ENCODE measurements at regions not wholly inside any gene's neighbourhood (a gene's known extent, or its start where the extent isn't known, plus 50 kb on each side); places are given as distances from the start of the nearest gene placed in this dataset.

DNA sequence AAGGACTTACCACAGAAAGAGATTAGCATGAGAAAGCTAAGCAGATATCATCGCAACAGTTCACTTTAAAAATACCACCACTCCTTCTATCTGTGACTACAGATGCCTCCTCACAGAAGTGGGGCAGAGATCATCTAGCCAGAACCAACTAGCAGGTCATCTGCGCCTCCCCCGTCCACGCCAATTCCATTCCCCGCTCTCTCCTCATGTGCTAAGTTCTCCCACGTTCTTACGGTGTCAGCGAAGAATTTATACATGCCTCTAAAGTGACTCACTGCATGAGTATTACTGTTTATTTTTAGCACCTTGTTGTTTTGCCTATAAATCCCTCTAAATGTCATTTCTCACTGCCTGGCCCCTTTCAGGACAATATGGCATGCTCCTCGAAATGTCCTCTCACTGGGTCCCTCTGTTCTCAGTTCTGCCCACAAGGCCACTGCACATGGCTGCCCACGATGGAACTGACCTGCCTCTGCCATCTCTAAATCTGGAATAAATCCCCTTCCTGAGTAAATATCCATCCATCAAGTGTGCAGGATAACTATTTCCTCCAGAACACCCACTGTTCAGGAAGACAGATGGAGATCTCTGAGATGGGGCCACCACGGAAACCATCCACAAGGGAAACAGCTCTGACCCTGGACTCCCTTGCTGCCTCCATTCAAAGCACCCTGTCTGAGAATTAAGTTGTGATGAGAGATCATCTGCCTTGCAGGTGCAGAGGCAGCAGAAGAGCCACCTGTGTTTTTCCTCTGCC lies 137.7 kb downstream of the IRS1 start:
- Mint-ChIP-seq H3K27me3 (peaks cover 0 to 24% (median 0%) of the 10 kb centered on the region in 5 donors), H3K36me3 (peaks cover 0 to 4% (median 0%) of the 10 kb centered on the region in 5 donors), H3K4me3 (no peak overlapping the region), H3K9me3 (peaks cover 0 to 3% (median 0%) of the 10 kb centered on the region in 11 donors), H3K4me1 (peaks cover 0 to 13% (median 0%) of the 10 kb centered on the region in 7 donors), H3K27ac (no peak overlapping the region)
- H3K4me1 ChIP-seq (ENCODE audit: control insufficient read depth in 2 of 2, insufficient read depth in 2 of 2, low read length in 2 of 2) = no peaks in the 10 kb centered on the region
- intact Hi-C loops (cut with micrococcal nuclease) = no loop called here
- no peak overlapping the region for H3K27ac ChIP-seq (ENCODE audit: low read depth, low read length)
- no peaks in the 10 kb centered on the region for H3K27me3 ChIP-seq (ENCODE audit: control insufficient read depth in 2 of 2, insufficient read depth in 2 of 2, low read length in 2 of 2)
- H3K9me3 ChIP-seq (ENCODE audit: control insufficient read depth in 2 of 3, low read length in 3 of 3) = no peaks in the 10 kb centered on the region
- no peak for DNase-seq
- no peaks in the 10 kb centered on the region for H3K36me3 ChIP-seq (ENCODE audit: control insufficient read depth in 2 of 3, insufficient read depth in 3 of 3, low read length in 3 of 3)
- H3K4me3 ChIP-seq (ENCODE audit: low read length) = no peak overlapping the region
- ChIA-PET POLR2A (no interaction called here), CTCF (no interaction called here)
- ATAC-seq = no peak

DNA sequence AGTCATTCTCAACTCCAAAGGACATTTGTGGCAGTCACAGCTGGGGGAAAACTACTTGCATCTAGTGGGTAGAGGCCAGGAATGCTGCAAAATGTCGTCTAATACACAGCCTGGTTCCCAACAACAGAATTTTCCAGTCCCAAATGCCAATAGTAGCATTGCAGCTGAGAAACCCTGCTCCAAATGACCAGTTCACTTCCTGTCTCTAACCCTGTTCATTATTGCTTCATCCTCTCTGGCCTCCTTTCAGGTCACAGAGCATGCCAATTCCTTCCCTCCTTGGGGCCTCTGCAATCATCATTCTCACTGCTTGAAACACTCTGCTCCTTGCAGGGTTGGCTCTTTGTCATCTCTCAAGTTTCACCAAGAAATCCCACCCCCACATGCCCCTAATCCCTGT lies 139.1 kb downstream of the IRS1 start:
- Mint-ChIP-seq H3K27ac (no peak overlapping the region), H3K27me3 (peaks cover 0 to 22% (median 0%) of the 10 kb centered on the region in 5 donors), H3K36me3 (peaks cover 0 to 4% (median 0%) of the 10 kb centered on the region in 5 donors), H3K9me3 (peaks cover 0 to 3% (median 0%) of the 10 kb centered on the region in 11 donors), H3K4me3 (no peak overlapping the region), H3K4me1 (peaks cover 0 to 22% (median 0%) of the 10 kb centered on the region in 7 donors)
- no peaks in the 10 kb centered on the region for H3K9me3 ChIP-seq (ENCODE audit: control insufficient read depth in 2 of 3, low read length in 3 of 3)
- POLR2A ChIA-PET = no interaction called here
- no peak overlapping the region for H3K27ac ChIP-seq (ENCODE audit: low read depth, low read length)
- ATAC-seq (no peak), DNase-seq (no peak)
- no peak overlapping the region for H3K4me3 ChIP-seq (ENCODE audit: low read length)
- intact Hi-C loops (cut with micrococcal nuclease) = no loop called here
- H3K4me1 ChIP-seq (ENCODE audit: control insufficient read depth in 2 of 2, insufficient read depth in 2 of 2, low read length in 2 of 2) = no peaks in the 10 kb centered on the region
- CTCF ChIA-PET = no interaction called here
- no peaks in the 10 kb centered on the region for H3K36me3 ChIP-seq (ENCODE audit: control insufficient read depth in 2 of 3, insufficient read depth in 3 of 3, low read length in 3 of 3)
- H3K27me3 ChIP-seq (ENCODE audit: control insufficient read depth in 2 of 2, insufficient read depth in 2 of 2, low read length in 2 of 2) = no peaks in the 10 kb centered on the region

DNA sequence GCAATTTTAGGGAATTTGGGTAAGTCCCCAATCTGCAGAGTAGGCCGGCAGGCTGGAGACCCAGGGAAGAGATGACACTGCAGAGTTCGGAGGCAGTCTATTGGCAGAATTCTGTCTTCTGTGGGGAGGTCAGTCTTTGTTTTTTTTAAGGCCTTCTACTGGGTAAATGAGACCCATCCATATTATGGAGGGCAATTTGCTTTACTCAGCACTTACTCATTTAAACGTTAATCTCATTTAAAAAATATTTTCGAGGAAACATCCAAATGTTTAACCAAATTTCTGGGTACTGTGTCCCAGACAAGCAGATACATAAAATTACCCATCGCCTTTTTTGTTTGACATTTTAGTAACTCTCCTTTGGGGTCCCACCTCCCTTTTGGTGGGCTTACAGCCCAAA lies 139.5 kb downstream of the IRS1 start:
- Mint-ChIP-seq H3K4me1 (peaks cover 0 to 26% (median 0%) of the 10 kb centered on the region in 7 donors), H3K27me3 (peaks cover 0 to 18% (median 0%) of the 10 kb centered on the region in 5 donors), H3K36me3 (peaks cover 0 to 4% (median 0%) of the 10 kb centered on the region in 5 donors), H3K27ac (no peak overlapping the region), H3K4me3 (no peak overlapping the region), H3K9me3 (peaks cover 0 to 3% (median 0%) of the 10 kb centered on the region in 11 donors)
- DNase-seq (no peak), ATAC-seq (no peak)
- H3K9me3 ChIP-seq (ENCODE audit: control insufficient read depth in 2 of 3, low read length in 3 of 3) = no peaks in the 10 kb centered on the region
- no peaks in the 10 kb centered on the region for H3K36me3 ChIP-seq (ENCODE audit: control insufficient read depth in 2 of 3, insufficient read depth in 3 of 3, low read length in 3 of 3)
- no peaks in the 10 kb centered on the region for H3K4me1 ChIP-seq (ENCODE audit: control insufficient read depth in 2 of 2, insufficient read depth in 2 of 2, low read length in 2 of 2)
- intact Hi-C loops (cut with micrococcal nuclease) = no loop called here
- ChIA-PET CTCF (no interaction called here), POLR2A (no interaction called here)
- no peak overlapping the region for H3K4me3 ChIP-seq (ENCODE audit: low read length)
- H3K27me3 ChIP-seq (ENCODE audit: control insufficient read depth in 2 of 2, insufficient read depth in 2 of 2, low read length in 2 of 2) = no peaks in the 10 kb centered on the region
- no peak overlapping the region for H3K27ac ChIP-seq (ENCODE audit: low read depth, low read length)

DNA sequence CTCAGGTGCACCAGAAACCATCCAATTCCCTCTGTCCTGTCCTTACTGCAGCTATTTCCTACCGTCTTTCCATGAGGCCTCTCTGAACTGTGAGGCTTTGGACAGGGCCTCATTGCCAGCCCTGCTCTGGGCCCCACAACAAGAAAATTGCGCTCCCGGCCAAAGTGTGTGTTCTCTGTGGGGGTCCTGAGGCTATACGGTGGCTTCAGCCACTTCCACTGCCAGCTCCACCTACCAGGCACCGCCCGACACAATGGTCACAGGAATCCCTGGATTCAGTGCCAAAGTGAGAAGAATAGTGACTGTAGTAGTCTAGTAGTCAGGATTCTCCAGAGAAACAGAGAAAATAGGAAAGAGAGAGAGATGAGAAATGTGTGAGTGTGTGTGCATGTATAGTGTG lies 140.2 kb downstream of the IRS1 start:
- no peak overlapping the region for H3K27ac ChIP-seq (ENCODE audit: low read depth, low read length)
- no peaks in the 10 kb centered on the region for H3K4me1 ChIP-seq (ENCODE audit: control insufficient read depth in 2 of 2, insufficient read depth in 2 of 2, low read length in 2 of 2)
- no peaks in the 10 kb centered on the region for H3K27me3 ChIP-seq (ENCODE audit: control insufficient read depth in 2 of 2, insufficient read depth in 2 of 2, low read length in 2 of 2)
- H3K4me3 ChIP-seq (ENCODE audit: low read length) = no peak overlapping the region
- POLR2A ChIA-PET = no interaction called here
- Mint-ChIP-seq H3K4me3 (no peak overlapping the region), H3K27ac (no peak overlapping the region), H3K27me3 (peaks cover 0 to 12% (median 0%) of the 10 kb centered on the region in 5 donors), H3K9me3 (peaks cover 0 to 3% (median 0%) of the 10 kb centered on the region in 11 donors), H3K36me3 (peaks cover 0 to 6% (median 0%) of the 10 kb centered on the region in 5 donors), H3K4me1 (peaks cover 0 to 31% (median 0%) of the 10 kb centered on the region in 7 donors)
- ATAC-seq (no peak), DNase-seq (no peak)
- H3K36me3 ChIP-seq (ENCODE audit: control insufficient read depth in 2 of 3, insufficient read depth in 3 of 3, low read length in 3 of 3) = no peaks in the 10 kb centered on the region
- CTCF ChIA-PET = no interaction called here
- intact Hi-C loops (cut with micrococcal nuclease) = no loop called here
- no peaks in the 10 kb centered on the region for H3K9me3 ChIP-seq (ENCODE audit: control insufficient read depth in 2 of 3, low read length in 3 of 3)

DNA sequence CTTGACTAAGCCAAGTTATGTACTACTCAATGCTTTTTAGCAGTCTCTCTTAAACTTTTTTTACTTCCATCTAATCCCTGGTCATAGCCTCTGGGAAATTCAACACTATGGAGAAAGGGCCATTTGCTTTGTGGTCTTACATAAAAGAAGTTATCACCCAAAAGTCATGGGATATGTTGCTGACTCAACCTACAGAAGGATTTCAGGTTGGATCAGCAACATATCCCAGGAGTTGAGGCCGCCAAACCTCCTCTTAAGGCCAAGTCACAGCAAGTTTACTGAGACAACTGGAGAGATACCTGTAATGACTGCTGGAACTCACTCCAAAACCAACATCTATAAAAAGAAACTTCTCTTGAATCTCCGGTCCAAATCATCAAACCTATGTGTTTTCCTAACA lies 141.1 kb downstream of the IRS1 start:
- no peak overlapping the region for H3K4me3 Mint-ChIP-seq
- Histone ChIP-seq H3K4me3 (ENCODE audit: low read length) (no peak overlapping the region), H3K36me3 (ENCODE audit: control insufficient read depth in 2 of 3, insufficient read depth in 3 of 3, low read length in 3 of 3) (no peaks in the 10 kb centered on the region), H3K4me1 (ENCODE audit: control insufficient read depth in 2 of 2, insufficient read depth in 2 of 2, low read length in 2 of 2) (no peaks in the 10 kb centered on the region), H3K27ac (ENCODE audit: low read depth, low read length) (no peak overlapping the region), H3K9me3 (ENCODE audit: control insufficient read depth in 2 of 3, low read length in 3 of 3) (no peaks in the 10 kb centered on the region), H3K27me3 (ENCODE audit: control insufficient read depth in 2 of 2, insufficient read depth in 2 of 2, low read length in 2 of 2) (no peaks in the 10 kb centered on the region)
- H3K27ac Mint-ChIP-seq = no peak overlapping the region
- POLR2A ChIA-PET = no interaction called here
- peaks cover 0 to 6% (median 0%) of the 10 kb centered on the region in 5 donors for H3K36me3 Mint-ChIP-seq
- no peak for DNase-seq
- ATAC-seq = no peak
- CTCF ChIA-PET = no interaction called here
- H3K27me3 Mint-ChIP-seq = peaks cover 0 to 12% (median 0%) of the 10 kb centered on the region in 5 donors
- intact Hi-C loops (cut with micrococcal nuclease) = no loop called here
- H3K4me1 Mint-ChIP-seq = peaks cover 0 to 37% (median 0%) of the 10 kb centered on the region in 7 donors
- peaks cover 0 to 3% (median 0%) of the 10 kb centered on the region in 11 donors for H3K9me3 Mint-ChIP-seq

DNA sequence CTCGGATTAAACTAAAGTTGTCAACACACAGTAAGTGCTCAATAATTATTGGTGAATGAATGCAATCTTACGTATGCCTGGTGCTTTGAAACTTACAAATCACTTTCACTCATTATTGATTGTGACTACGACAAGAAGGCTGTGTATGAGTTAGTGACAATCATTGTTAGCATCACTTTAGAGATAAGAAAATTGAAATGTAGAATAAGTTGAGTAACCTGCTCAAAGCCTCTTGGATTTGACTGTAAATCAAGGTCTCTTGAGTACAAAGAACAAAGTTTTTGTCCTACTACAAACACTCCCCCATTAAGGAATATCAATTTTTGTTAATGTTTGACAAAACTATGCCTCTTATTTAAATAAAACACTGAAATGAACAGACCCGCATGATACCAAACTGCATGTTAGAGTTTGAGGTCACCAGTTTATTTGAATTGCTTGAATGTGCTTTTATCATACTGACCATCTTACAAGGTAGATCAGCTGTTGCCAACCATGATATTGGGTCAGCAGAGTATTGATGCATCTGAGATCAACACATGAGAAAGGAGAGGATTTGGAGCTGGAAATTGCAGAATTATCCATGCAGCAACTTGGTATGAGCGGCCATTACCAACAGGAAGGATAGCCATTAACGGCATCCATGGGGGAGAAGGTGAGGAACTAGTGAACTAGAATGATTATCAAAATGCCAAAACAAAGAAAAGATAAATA lies 142.1 kb downstream of the IRS1 start:
- CTCF ChIA-PET = no interaction called here
- Histone ChIP-seq H3K9me3 (ENCODE audit: control insufficient read depth in 2 of 3, low read length in 3 of 3) (no peaks in the 10 kb centered on the region), H3K27ac (ENCODE audit: low read depth, low read length) (no peak overlapping the region), H3K4me3 (ENCODE audit: low read length) (no peak overlapping the region), H3K36me3 (ENCODE audit: control insufficient read depth in 2 of 3, insufficient read depth in 3 of 3, low read length in 3 of 3) (no peaks in the 10 kb centered on the region), H3K4me1 (ENCODE audit: control insufficient read depth in 2 of 2, insufficient read depth in 2 of 2, low read length in 2 of 2) (no peaks in the 10 kb centered on the region), H3K27me3 (ENCODE audit: control insufficient read depth in 2 of 2, insufficient read depth in 2 of 2, low read length in 2 of 2) (no peaks in the 10 kb centered on the region)
- POLR2A ChIA-PET = no interaction called here
- intact Hi-C loops (cut with micrococcal nuclease) = no loop called here
- Mint-ChIP-seq H3K4me3 (no peak overlapping the region), H3K27me3 (peaks cover 0 to 13% (median 0%) of the 10 kb centered on the region in 5 donors), H3K9me3 (peaks cover 0 to 3% (median 0%) of the 10 kb centered on the region in 11 donors), H3K36me3 (peaks cover 0 to 13% (median 0%) of the 10 kb centered on the region in 5 donors), H3K4me1 (peaks cover 0 to 48% (median 1%) of the 10 kb centered on the region in 7 donors), H3K27ac (no peak overlapping the region)
- DNase-seq = no peak
- no peak for ATAC-seq

Data from naive thymus-derived CD4-positive, alpha-beta T cell (primary cell).